GM23248 (cell line): ENCODE measurements at regions not wholly inside any gene's neighbourhood (a gene's known extent, or its start where the extent isn't known, plus 50 kb on each side); places are given as distances from the start of the nearest gene placed in this dataset.

Experiments
- EZH2 ChIP-seq: fragments of 200-600 bp; sonication (generic); IDR thresholded peaks from 2 replicates; pipeline ENCODE4 v1.6.1; 2018; ENCODE audit warnings: antibody characterized with exemption, mild to moderate bottlenecking; ENCODE audit not compliant: insufficient read depth, poor library complexity, severe bottlenecking
- EZH2phosphoT487 ChIP-seq: fragments of 200-600 bp; sonication (generic); IDR thresholded peaks from 2 replicates; pipeline ENCODE4 v1.6.1; 2018; ENCODE audit warnings: antibody characterized with exemption, moderate library complexity, mild to moderate bottlenecking, low read depth; ENCODE audit not compliant: insufficient read depth

- TF ChIP-seq EZH2, result no peak
- no peak for TF ChIP-seq EZH2phosphoT487
Observed at GRCh38 chr20:8940326-8940725, 128.6 kb upstream of the PLCB4 start.
